Pancreas (tissue), 10 donors: ENCODE measurements at regions not wholly inside any gene's neighbourhood (a gene's known extent, or its start where the extent isn't known, plus 50 kb on each side); places are given as distances from the start of the nearest gene placed in this dataset.

Experiments
- ATAC-seq, 4 donors: fragments of 200-7000 bp; cut with Tn5 transposase; one replicate each; pipeline versions ENCODE4 v1.8.0 to v1.9.1; 2020; ENCODE audit warnings: mild to moderate bottlenecking in 4 of 4, moderate library complexity in 4 of 4
- DNase-seq, 6 donors: peaks; one replicate each; pipeline ENCODE4 v3.0.0-alpha.2; 2020
- FAIRE-seq: peaks from 2 replicates; lab custom pipeline; 2012; peaks lifted over from hg19 to GRCh38; lab: Jason Lieb, UNC
- H3K27ac ChIP-seq, 4 donors: fragments of 200-600 bp; sonication (generic); 1 replicate in 3 of 4; 2 replicates in 1 of 4; pipeline versions ENCODE4 v1.5.0 to v1.8.0; 2020
- H3K27me3 ChIP-seq, 4 donors: fragments of 200-600 bp; one replicate each; pipeline ENCODE4 v1.8.0; 2021
- H3K36me3 ChIP-seq, 3 donors: fragments of 200-600 bp; sonication (generic) in 1 of 3; one replicate each; pipeline versions ENCODE4 v1.5.0 to v1.8.0; 2020 to 2021
- H3K4me1 ChIP-seq, 3 donors: fragments of 200-600 bp; one replicate each; pipeline ENCODE4 v1.8.0; 2021
- H3K4me3 ChIP-seq, 4 donors: fragments of 200-600 bp; sonication (generic) in 2 of 4; one replicate each; pipeline versions ENCODE4 v1.5.0 to v1.8.0; 2020 to 2021
- H3K9me3 ChIP-seq, 4 donors: fragments of 200-600 bp; one replicate each; pipeline ENCODE4 v1.8.0; 2021
- WGBS, 2 donors: extraction: QIAGEN DNeasy Blood & Tissue Kit; methylation state at CpG; one replicate each; pipeline ENCODE4 v1.1.7; 2013; 5-methylcytosine and 5-hydroxymethylcytosine counted together
- intact Hi-C, 3 donors: fragments of 100-400 bp; cut with DNase I; formaldehyde crosslinking; loops; one replicate each; pipeline versions ENCODE4 v1.11.1 to v1.14.2; 2022
- TF ChIP-seq, protein P1 (sequence below), 4 donors: fragments of 200-600 bp; sonication (generic) in 3 of 4; IDR thresholded peaks; one replicate each; pipeline versions ENCODE4 v1.5.0 to v1.8.0; 2021; ENCODE audit warnings: antibody characterized with exemption in 4 of 4
- donor health status: healthy with polysubstance abuse.
- donor health status: DM: no; HTN: no; CAD: no; lungs with moderate emphysema.
- donor health status: DM: no; HTN: no; CAD: no.
- donor health status: control.
- donor health status: control.
- donor health status: Bipolar disorder and iron deficiency.
- donor health status: DM: yes; HTN: yes; CAD: no.
- donor health status: DM: no; HTN: no; CAD: no.
- donor health status: DM: no; HTN: no; CAD: no.
- donor health status: DM: yes; HTN: yes; CAD: no.

DNA sequence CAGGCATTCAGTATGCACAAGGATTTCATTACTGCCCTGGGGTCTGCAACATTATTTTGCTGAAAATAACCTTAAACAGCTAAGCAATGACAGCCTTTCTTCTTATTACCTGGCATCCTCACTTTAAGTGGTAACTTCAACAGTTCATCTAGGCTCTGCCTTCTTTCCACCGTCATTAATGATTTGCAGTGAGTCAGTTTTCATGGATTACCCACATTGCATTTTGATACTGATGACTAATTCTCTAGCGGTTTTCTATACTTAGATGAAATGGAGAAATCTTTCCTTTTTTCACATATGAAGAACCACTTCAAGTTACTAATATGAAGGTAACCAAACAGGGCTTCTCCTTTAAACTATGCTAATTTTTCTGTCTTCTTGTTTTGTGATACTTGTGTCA, 226.9 kb upstream of the TMPRSS15 start:
- WGBS, 2 donors: 60 to 75% methylated on average over 2 of the region's 2 CpGs
- no peak for ATAC-seq
- no peaks in the 10 kb centered on the region for H3K4me1 ChIP-seq
- TF ChIP-seq, protein P1, sequence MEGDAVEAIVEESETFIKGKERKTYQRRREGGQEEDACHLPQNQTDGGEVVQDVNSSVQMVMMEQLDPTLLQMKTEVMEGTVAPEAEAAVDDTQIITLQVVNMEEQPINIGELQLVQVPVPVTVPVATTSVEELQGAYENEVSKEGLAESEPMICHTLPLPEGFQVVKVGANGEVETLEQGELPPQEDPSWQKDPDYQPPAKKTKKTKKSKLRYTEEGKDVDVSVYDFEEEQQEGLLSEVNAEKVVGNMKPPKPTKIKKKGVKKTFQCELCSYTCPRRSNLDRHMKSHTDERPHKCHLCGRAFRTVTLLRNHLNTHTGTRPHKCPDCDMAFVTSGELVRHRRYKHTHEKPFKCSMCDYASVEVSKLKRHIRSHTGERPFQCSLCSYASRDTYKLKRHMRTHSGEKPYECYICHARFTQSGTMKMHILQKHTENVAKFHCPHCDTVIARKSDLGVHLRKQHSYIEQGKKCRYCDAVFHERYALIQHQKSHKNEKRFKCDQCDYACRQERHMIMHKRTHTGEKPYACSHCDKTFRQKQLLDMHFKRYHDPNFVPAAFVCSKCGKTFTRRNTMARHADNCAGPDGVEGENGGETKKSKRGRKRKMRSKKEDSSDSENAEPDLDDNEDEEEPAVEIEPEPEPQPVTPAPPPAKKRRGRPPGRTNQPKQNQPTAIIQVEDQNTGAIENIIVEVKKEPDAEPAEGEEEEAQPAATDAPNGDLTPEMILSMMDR (IDR thresholded peaks at IDR 0.05): no peak
- intact Hi-C loops: no loop called here
- no peak for FAIRE-seq
- no peak for DNase-seq
- H3K27me3 ChIP-seq: no peaks in the 10 kb centered on the region
- no peaks in the 10 kb centered on the region for H3K9me3 ChIP-seq
- H3K27ac ChIP-seq: no peak overlapping the region
- H3K36me3 ChIP-seq: no peaks in the 10 kb centered on the region
- H3K4me3 ChIP-seq: no peak overlapping the region

DNA sequence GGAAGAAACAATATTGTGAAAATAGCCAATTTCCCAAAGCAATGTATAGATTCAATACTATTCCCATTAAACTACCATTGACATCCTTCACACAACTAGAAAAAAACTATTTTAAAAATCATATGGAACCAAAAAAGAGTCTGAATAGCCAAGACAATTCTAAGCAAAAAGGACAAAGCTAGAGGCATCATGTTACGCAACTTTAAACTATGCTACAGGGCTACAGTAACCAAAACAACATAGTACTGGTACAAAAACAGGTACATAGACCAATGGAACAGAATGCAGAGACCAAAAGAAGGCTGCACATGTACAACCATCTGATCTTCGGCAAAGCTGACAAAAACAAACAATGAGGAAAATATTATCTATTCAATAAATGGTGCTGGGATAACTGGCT, 233.3 kb upstream of the TMPRSS15 start:
- DNase-seq: no peak
- FAIRE-seq: no peak
- H3K9me3 ChIP-seq: no peaks in the 10 kb centered on the region
- H3K27me3 ChIP-seq: no peaks in the 10 kb centered on the region
- intact Hi-C loops: no loop called here
- H3K27ac ChIP-seq: no peak overlapping the region
- no peak overlapping the region for H3K4me3 ChIP-seq
- TF ChIP-seq, protein P1 (IDR thresholded peaks at IDR 0.05): no peak
- H3K4me1 ChIP-seq: no peaks in the 10 kb centered on the region
- 53 to 76% methylated on average over 2 of the region's 2 CpGs for WGBS, 2 donors
- no peaks in the 10 kb centered on the region for H3K36me3 ChIP-seq
- no peak for ATAC-seq

DNA sequence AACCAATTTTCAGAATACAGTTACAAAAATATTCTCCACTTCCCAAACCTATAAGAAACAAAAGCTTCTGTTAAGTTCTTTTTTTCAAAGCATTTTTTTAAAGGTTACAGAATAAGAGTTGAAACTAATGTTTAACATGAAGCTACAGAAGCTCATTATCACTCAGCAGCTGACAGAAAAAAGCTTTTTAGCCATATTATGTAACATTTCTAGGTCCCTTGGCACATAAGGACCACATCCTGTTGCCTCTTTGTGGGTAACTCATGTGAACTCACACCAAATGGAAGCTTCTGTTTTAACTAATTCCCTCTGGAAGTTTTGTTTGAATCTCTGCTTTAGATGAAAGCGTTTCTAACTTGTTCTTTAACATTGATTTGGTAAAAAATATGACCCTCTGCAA, 242.5 kb upstream of the TMPRSS15 start:
- TF ChIP-seq, protein P1 (IDR thresholded peaks at IDR 0.05): no peak
- Histone ChIP-seq H3K9me3 (no peaks in the 10 kb centered on the region), H3K27ac (no peak overlapping the region), H3K4me3 (no peak overlapping the region), H3K36me3 (no peaks in the 10 kb centered on the region), H3K4me1 (no peaks in the 10 kb centered on the region), H3K27me3 (no peaks in the 10 kb centered on the region)
- intact Hi-C loops: no loop called here
- DNase-seq: no peak
- no peak for FAIRE-seq
- ATAC-seq: no peak
- WGBS, 2 donors: 31 to 39% methylated on average over 1 of the region's 1 CpG

DNA sequence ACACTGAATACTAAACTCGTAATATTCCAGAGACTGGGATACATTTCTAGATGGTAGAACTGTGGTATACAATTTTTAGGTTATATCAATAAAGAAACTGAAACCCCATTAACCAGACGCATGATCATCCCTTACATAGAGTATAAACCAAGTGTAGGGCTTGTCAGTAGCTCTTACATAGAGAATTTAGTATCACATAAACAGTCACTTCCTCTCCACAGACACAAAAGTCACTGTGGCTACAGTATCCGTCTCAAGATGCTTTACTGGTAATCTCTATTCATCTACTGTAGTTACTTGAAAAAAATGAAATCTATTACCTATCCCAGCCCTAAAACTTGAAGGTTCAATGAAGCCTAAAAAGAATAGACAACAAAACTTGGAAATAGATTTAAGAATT, 252.3 kb upstream of the TMPRSS15 start:
- Histone ChIP-seq H3K27me3 (no peaks in the 10 kb centered on the region), H3K4me3 (no peak overlapping the region), H3K36me3 (no peaks in the 10 kb centered on the region), H3K9me3 (no peaks in the 10 kb centered on the region), H3K27ac (no peak overlapping the region), H3K4me1 (no peaks in the 10 kb centered on the region)
- intact Hi-C loops: no loop called here
- DNase-seq: no peak
- TF ChIP-seq, protein P1 (IDR thresholded peaks at IDR 0.05): no peak
- no peak for ATAC-seq
- FAIRE-seq: no peak
- 45 to 51% methylated on average over 3 of the region's 3 CpGs for WGBS, 2 donors

DNA sequence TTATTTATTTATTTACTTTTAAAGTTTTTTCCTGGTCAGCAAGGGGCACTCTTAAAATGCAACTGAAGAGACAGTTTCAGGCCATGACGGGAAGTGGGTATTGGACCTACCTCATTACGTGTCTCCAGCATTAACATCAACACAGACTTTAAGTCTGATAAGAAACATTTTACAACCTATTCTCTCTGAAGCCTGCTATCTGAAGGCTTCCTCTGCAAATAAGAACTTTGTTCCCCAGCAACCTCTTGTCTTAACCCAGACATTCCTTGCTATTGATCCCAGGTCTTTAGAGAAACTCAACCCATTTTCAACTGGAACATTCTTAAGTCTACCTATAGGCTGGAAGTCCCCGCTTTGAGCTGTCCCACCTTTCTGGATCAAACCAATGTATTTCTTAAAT, 258.3 kb upstream of the TMPRSS15 start:
- FAIRE-seq (no peak), ATAC-seq (no peak), DNase-seq (no peak)
- intact Hi-C loops: no loop called here
- no peaks in the 10 kb centered on the region for H3K9me3 ChIP-seq
- no peaks in the 10 kb centered on the region for H3K36me3 ChIP-seq
- H3K4me1 ChIP-seq: no peaks in the 10 kb centered on the region
- WGBS, 2 donors: 47 to 56% methylated on average over 3 of the region's 3 CpGs
- no peak overlapping the region for H3K4me3 ChIP-seq
- no peaks in the 10 kb centered on the region for H3K27me3 ChIP-seq
- no peak overlapping the region for H3K27ac ChIP-seq
- TF ChIP-seq, protein P1 (IDR thresholded peaks at IDR 0.05): no peak
